ENCODE measurements at regions not wholly inside any gene's neighbourhood (a gene's known extent, or its start where the extent isn't known, plus 50 kb on each side); places are given as distances from the start of the nearest gene placed in this dataset.

DNA sequence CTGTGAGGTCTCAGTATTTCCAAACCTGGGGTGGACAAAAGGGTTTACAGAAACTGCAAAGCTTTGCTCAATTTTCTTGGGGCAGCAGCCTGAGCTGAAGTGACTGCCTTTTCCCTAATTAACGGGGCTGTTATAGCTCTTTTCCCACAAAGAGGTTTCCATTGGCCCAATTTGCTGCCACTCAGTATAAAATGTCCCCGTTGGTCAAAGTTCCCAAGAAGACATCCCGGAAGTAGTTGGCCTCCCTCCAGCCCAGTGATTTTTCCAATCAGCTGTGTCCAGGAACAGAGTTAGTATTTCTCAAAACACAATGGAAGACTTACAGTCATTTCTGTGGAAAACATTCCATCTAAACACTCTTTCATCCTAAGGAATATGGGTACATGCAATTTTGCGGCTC is 643.6 kb downstream of the ACTL7B start:
- DNase-seq = no peak

DNA sequence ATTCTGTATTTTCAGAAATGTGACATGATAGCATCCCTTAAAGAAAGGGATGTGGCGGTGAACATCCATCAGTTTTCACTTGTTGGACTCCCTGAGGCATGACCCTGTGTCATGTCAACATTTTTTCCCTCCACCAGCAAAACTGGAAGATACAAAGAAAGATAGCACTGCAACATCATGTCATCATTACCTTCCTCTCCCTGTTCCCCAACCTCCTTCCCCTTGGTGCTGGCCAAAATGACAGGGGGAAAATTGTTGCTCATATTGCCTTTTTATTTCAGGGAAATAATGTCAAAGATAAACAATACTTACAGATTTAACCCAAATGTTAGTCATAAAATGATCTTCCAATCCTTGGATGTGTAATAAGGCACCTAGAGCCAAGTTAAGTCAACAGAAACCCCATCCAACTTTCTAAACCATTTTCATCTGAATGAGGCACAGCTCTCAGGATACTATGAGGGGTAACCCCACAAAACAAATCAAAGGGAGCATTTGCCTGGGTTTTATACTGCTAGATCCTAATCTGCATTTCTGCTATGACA is 644.3 kb downstream of the ACTL7B start:
- no peak for DNase-seq

- DNase-seq = no peak
These were observed 646.6 kb downstream of the ACTL7B start for GRCh38 chr9:108209132-108209685.

- DNase-seq = no peak
These were observed 648.1 kb downstream of the ACTL7B start for GRCh38 chr9:108207561-108208165.

DNA sequence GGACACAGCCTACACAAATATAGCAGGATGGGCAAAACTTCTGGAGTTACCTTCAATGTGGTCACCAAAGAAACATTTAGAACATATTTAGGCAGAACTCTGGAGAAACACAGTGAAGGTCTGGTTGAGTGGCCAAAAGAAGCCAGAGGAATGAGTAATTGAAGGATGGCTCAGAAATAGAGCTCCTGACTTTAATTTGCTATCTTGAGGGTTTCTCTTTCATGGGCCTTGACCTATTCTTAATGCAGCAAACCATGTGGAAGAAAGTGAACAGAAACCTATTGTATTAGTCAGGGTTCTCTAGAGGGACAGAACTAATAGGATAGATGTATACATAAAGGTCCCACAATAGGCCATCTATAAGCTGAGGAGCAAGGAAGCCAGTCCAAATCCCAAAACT is 650.5 kb downstream of the ACTL7B start:
- no peak for DNase-seq

DNA sequence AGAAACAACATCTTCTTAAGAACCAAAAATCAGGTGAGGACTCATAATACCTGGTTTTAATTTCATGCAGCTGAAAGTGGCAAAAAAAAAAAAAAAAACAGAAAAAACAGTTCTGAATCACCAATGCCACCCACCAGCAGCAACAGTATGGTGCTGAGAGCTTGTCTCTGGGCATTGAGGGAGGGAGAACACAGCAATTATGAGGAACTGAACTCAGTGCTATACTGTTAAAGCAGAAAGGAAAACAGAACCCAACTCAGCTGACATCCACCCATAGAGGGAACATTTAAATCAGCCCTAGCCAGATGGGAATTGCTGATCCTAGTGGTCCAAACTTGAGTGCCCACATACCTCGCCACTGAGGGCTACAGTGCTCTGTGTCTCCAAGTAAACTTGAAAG is 657.9 kb downstream of the ACTL7B start:
- DNase-seq = no peak

GRCh38 chr9:108197008-108197365 is 658.8 kb downstream of the ACTL7B start:
- DNase-seq = no peak

DNA sequence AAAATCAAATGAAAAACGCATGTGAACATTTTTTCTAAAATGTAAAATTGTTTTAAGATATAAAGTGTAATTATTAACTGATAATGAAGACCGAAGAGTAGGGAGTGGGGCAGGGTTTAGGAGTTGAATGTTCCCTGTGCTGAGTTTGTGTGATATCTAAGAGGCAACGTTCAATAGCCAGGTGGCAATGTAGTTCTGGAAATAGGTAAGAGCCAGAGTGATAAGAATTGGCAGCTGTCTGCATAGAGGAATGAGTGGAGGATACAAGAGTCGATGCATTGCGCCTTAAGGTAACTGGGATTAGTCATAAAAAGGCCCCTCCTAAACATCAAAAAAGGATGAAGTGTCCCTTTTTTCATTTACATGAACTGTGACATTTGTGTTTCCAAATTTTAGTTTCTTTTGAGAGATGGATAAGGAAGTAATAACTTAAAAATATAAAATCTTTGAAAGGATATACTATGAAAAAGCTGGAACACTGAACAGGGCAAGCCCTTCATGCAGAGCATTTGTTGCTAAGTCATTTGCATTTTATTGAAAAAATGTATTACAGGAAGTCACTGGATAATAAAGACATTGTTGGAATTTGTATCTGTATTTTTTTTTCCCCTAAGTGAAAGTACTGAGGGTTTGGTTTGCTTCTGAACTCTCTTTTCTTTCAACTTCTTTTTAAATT is 659.3 kb downstream of the ACTL7B start:
- DNase-seq = no peak

DNA sequence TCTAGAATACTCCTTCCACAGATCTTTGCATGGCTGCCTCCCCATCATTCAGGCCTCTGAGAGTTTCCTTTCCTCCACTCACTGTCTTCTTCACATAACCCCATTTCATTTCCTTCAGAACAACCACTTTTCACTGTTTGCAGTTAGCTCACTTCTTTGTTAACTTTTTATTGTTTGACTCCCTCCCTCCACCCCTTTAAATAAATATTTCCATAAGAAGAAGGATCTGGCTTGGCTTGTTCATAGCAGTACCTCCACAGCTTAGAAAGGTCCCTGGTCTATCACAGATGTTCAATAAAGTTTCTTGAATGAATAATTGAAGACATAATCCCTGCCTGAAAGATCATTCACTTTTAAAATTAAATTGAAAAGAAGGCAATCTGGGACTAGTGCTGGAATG is 661.6 kb downstream of the ACTL7B start:
- no peak for DNase-seq

DNA sequence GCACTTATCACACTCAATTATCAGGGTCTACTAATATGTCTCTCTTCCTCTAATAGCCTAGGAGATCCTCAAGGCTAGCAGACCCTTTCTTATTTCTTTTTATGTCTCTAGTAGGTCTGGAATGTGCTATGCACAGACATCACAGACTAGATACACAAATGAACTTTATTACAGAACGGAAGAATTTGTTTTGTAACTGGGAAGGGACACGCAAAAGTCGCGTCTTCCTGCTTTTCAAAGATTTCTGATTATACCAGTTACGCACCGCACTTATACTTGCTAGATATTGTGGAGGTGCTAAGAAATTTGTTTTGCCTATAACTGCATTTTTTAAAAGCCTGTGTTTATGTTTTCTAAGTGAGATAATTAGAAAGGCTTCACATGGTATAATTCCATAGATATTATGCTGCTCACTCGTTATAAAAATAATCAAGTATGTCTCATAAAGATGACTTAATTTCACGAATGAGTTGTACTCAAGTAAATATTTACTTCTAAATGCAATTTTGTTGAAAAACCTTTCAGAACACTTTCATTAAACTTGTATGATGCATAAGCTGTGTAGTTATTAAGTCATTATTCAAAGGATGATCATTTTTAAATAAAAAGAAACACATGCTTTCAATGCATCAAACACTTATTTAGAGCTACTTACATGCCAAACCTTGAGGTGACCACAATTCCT is 662.6 kb downstream of the ACTL7B start:
- DNase-seq = no peak

GRCh38 chr9:108191065-108191464 is 664.7 kb downstream of the ACTL7B start:
- DNase-seq = peak; percentile 65

GRCh38 chr9:108188976-108189375 is 666.8 kb downstream of the ACTL7B start:
- no peak for DNase-seq

GRCh38 chr9:108188482-108188881 is 667.3 kb downstream of the ACTL7B start:
- no peak for DNase-seq

DNA sequence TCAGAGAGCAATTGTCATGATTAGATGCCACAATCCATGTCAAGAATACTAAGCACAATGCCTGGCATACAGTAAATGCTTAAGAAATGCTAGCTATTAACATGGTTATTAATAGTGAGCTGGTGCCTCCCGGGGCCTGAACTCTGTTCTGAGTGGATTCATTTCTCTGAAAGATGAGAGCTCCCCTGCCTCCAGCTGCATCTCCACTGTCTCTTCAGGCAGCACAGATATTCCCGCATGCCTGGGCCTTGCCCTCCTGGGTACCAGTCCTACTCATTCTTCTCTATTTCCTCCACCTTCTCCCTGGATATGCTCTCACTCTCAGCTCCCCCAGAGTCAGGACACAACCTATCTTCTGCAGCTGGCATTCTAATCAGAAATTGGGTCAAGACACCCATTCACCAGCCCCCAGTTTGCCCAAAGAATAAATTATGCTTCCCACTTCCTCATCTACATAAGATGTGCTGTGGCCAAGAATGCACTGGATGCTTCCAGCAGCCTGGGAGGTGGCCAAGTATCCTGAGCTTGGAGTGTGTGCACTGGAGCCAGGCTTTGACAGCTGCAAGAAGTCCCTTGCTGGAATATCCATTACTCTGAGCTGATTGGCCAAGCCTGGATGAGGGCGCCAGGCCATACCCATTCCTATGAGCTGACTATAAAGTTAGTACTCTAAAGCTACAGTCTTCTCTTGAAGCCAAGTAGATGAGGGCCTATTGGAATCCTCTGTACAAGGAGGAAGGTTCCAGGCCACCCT is 669.0 kb downstream of the ACTL7B start:
- DNase-seq = no peak

GRCh38 chr9:108185613-108186012 is 670.2 kb downstream of the ACTL7B start:
- DNase-seq = no peak

GRCh38 chr9:108184941-108185340 is 670.8 kb downstream of the ACTL7B start:
- DNase-seq = peak; percentile 41

GRCh38 chr9:108184009-108184408 is 671.8 kb downstream of the ACTL7B start:
- no peak for DNase-seq

GRCh38 chr9:108182950-108183381 is 672.8 kb downstream of the ACTL7B start:
- peak; percentile 86 for DNase-seq

GRCh38 chr9:108182270-108182669 is 673.5 kb downstream of the ACTL7B start:
- DNase-seq = no peak

GRCh38 chr9:108181441-108181840 is 674.3 kb downstream of the ACTL7B start:
- no peak for DNase-seq

- DNase-seq = no peak
These were observed 675.2 kb downstream of the ACTL7B start for GRCh38 chr9:108180541-108180940.

DNA sequence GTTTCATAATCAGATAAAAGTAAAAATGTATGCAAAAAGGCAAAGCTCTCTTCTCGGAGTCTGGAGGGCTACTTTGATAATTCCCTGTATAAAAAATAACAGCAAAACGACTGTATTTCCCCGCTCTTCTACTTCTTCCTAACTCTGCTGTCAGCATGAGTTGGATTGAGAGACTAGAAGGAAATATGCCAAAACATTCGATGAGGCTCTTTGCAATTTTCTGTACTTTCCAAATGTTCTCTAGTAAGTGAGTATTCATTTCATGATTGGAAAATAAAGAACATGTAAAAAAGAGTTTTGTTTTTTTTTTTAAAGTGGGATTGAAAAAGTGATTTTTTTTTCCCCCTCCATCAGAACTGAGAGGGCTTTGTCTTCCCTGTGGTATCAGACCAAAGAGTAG is 677.5 kb downstream of the ACTL7B start:
- DNase-seq = no peak

DNA sequence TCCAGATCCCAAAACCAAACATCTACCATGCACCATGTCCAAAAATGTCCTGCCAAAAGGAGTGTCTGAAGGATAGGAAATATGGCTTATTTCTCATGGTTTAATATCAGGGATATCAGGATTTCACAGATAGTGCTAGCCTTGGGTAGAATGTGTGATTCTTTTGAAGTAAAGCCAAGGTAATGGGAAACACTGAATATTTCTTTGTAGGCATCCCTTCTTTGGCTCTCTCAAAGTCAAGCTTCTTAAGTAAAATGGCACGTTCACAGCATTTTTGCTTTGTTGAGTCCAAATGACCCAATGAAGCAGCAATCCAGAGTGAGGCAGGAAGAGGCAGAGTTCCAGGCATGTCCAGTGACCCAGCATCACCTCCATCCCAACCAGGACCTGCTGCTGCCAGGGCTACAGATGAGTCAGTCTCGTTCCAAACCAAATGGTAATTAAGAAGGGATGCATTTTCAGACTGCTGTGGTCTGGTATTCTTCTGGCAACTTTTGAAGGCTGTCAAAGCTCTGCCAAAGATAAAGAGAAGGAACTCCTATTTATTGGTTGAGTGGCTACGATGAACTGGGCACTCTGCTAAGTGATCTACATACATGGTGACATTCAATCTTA is 678.8 kb upstream of the KLF4 start:
- no peak for DNase-seq
